ENCODE measurements at regions not wholly inside any gene's neighbourhood (a gene's known extent, or its start where the extent isn't known, plus 50 kb on each side); places are given as distances from the start of the nearest gene placed in this dataset.
"Not testable (repeated sequence)": the region's sequence is repeated elsewhere in the genome, so short reads cannot be mapped to it uniquely, and the experiment has no call there.

GRCh38 chr11:87712802-87713202, 462.4 kb downstream of the RAB38 start:
- H3K4me3 ChIP-seq (ENCODE audit: low read length), result no peak overlapping the region
- no peaks in the 10 kb centered on the region for H3K27me3 ChIP-seq (ENCODE audit: control insufficient read depth, insufficient read depth, low read length)
- no peak overlapping the region for H3K27ac ChIP-seq (ENCODE audit: low read length)
- 13% methylated on average over 3 of the region's 3 CpGs for WGBS (ENCODE audit: insufficient coverage)
- H3K9me3 ChIP-seq (ENCODE audit: control insufficient read depth, insufficient read depth, low read length), result no peaks in the 10 kb centered on the region
- Mint-ChIP-seq H3K27ac (no peak overlapping the region), H3K4me3 (no peak overlapping the region), H3K4me1 (no peaks in the 10 kb centered on the region), H3K36me3 (no peaks in the 10 kb centered on the region), H3K9me3 (peaks cover 9 to 10% of the 10 kb centered on the region in 2 donors), H3K27me3 (ENCODE audit: low read depth in 2 of 2) (no peaks in the 10 kb centered on the region)
- no peak for DNase-seq
- no peaks in the 10 kb centered on the region for H3K4me1 ChIP-seq (ENCODE audit: control insufficient read depth, insufficient read depth, low read length)
- no peak for ATAC-seq
- no peaks in the 10 kb centered on the region for H3K36me3 ChIP-seq (ENCODE audit: control insufficient read depth, insufficient read depth, low read length)
- TF ChIP-seq CTCF (IDR thresholded peaks at IDR 0.05), result no peak
- intact Hi-C loops (cut with micrococcal nuclease), result no loop called here

GRCh38 chr11:87712391-87712790, 462.9 kb downstream of the RAB38 start:
- H3K27ac Mint-ChIP-seq, result no peak overlapping the region
- Histone ChIP-seq H3K27ac (ENCODE audit: low read length) (no peak overlapping the region), H3K9me3 (ENCODE audit: control insufficient read depth, insufficient read depth, low read length) (no peaks in the 10 kb centered on the region), H3K36me3 (ENCODE audit: control insufficient read depth, insufficient read depth, low read length) (no peaks in the 10 kb centered on the region), H3K27me3 (ENCODE audit: control insufficient read depth, insufficient read depth, low read length) (no peaks in the 10 kb centered on the region), H3K4me1 (ENCODE audit: control insufficient read depth, insufficient read depth, low read length) (no peaks in the 10 kb centered on the region), H3K4me3 (ENCODE audit: low read length) (no peak overlapping the region)
- 80% methylated on average over 2 of the region's 3 CpGs for WGBS (ENCODE audit: insufficient coverage)
- intact Hi-C loops (cut with micrococcal nuclease), result no loop called here
- no peak overlapping the region for H3K4me3 Mint-ChIP-seq
- no peak for TF ChIP-seq CTCF (IDR thresholded peaks at IDR 0.05)
- DNase-seq, result no peak
- no peak for ATAC-seq
- no peaks in the 10 kb centered on the region for H3K27me3 Mint-ChIP-seq (ENCODE audit: low read depth in 2 of 2)
- no peaks in the 10 kb centered on the region for H3K4me1 Mint-ChIP-seq
- no peaks in the 10 kb centered on the region for H3K36me3 Mint-ChIP-seq
- H3K9me3 Mint-ChIP-seq, result peaks cover 10% of the 10 kb centered on the region in 2 donors

- WGBS (ENCODE audit: insufficient coverage), result 84% methylated on average over 12 of the region's 12 CpGs
- H3K9me3 Mint-ChIP-seq, result peaks cover 11 to 19% of the 10 kb centered on the region in 2 donors
- H3K9me3 ChIP-seq (ENCODE audit: control insufficient read depth, insufficient read depth, low read length); H3K4me3 Mint-ChIP-seq; intact Hi-C loops (cut with micrococcal nuclease); H3K27ac Mint-ChIP-seq; H3K36me3 ChIP-seq (ENCODE audit: control insufficient read depth, insufficient read depth, low read length); H3K27me3 Mint-ChIP-seq (ENCODE audit: low read depth in 2 of 2); H3K4me1 Mint-ChIP-seq; H3K27me3 ChIP-seq (ENCODE audit: control insufficient read depth, insufficient read depth, low read length); ATAC-seq; H3K4me1 ChIP-seq (ENCODE audit: control insufficient read depth, insufficient read depth, low read length); H3K4me3 ChIP-seq (ENCODE audit: low read length); H3K27ac ChIP-seq (ENCODE audit: low read length); DNase-seq; H3K36me3 Mint-ChIP-seq: not testable (repeated sequence)
Measured at GRCh38 chr11:87703589-87703988, 471.7 kb downstream of the RAB38 start.

DNA sequence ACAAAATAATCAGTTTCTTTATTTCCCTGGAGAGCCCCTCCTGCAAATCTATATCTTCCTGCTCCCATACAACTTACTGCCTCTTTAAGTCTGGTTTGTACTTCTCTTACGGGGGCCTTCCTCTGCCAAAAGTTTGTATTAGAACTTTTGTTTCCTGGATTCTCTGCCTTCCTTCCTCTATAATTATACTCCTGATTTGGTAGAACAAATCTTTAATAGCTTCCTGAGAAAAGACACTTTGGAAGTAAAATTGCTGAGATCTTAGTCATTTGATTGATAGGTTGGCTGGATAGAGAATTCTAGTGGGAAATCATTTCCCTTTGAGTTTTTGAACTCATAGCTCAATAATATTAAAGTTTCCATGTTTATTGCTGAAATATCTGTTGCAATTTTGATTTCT, 499.2 kb downstream of the RAB38 start:
- no peaks in the 10 kb centered on the region for H3K4me1 ChIP-seq (ENCODE audit: control insufficient read depth, insufficient read depth, low read length)
- TF ChIP-seq CTCF (IDR thresholded peaks at IDR 0.05), result no peak

More for the DNA sequence above, 499.2 kb downstream of the RAB38 start:
- H3K27me3 ChIP-seq (ENCODE audit: control insufficient read depth, insufficient read depth, low read length), result no peaks in the 10 kb centered on the region
- H3K9me3 Mint-ChIP-seq, result peaks cover 5 to 6% of the 10 kb centered on the region in 2 donors
- no peaks in the 10 kb centered on the region for H3K27me3 Mint-ChIP-seq (ENCODE audit: low read depth in 2 of 2)
- intact Hi-C loops (cut with micrococcal nuclease), result no loop called here
- H3K4me1 Mint-ChIP-seq, result no peaks in the 10 kb centered on the region
- no peak overlapping the region for H3K4me3 Mint-ChIP-seq
- H3K9me3 ChIP-seq (ENCODE audit: control insufficient read depth, insufficient read depth, low read length), result no peaks in the 10 kb centered on the region
- H3K27ac ChIP-seq (ENCODE audit: low read length), result no peak overlapping the region
- H3K36me3 ChIP-seq (ENCODE audit: control insufficient read depth, insufficient read depth, low read length), result no peaks in the 10 kb centered on the region
- no peak for ATAC-seq
- no peak for DNase-seq
- H3K36me3 Mint-ChIP-seq, result no peaks in the 10 kb centered on the region
- H3K4me3 ChIP-seq (ENCODE audit: low read length), result no peak overlapping the region
- 31% methylated on average over 1 of the region's 1 CpG for WGBS (ENCODE audit: insufficient coverage)
- H3K27ac Mint-ChIP-seq, result no peak overlapping the region

Measured in natural killer cell (primary cell).